Naive thymus-derived CD4-positive, alpha-beta T cell (primary cell): ENCODE measurements at regions not wholly inside any gene's neighbourhood (a gene's known extent, or its start where the extent isn't known, plus 50 kb on each side); places are given as distances from the start of the nearest gene placed in this dataset.

Experiments used
- ATAC-seq: fragments of 150-1000 bp; cut with Tn5 transposase; 2 replicates; pipeline ENCODE4 v1.10.0; 2021; ENCODE audit warnings: mild to moderate bottlenecking, moderate library complexity
- CTCF ChIA-PET: fragments of 350-600 bp; sonication (Branson Sonifier 250); formaldehyde crosslinking; loops from one replicate; lab custom pipeline; 2021; ENCODE audit warnings: antibody characterized with exemption; lab: Charles Lee
- POLR2A ChIA-PET: fragments of 350-600 bp; sonication (Branson Sonifier 250); formaldehyde crosslinking; loops from one replicate; lab custom pipeline; 2021; ENCODE audit warnings: antibody characterized with exemption, inconsistent platforms; lab: Charles Lee
- DNase-seq, 9 donors: peaks; one replicate each; pipeline versions ENCODE4 v3.0.0 to v3.0.0-alpha.2; 2020 to 2022; ENCODE audit warnings: mixed read lengths in 1 of 9
- H3K27ac ChIP-seq: one replicate; pipeline ENCODE4 v1.7.0; 2013; ENCODE audit warnings: mild to moderate bottlenecking, low read depth, low read length, moderate library complexity
- H3K27me3 ChIP-seq, 2 donors: one replicate each; pipeline ENCODE4 v1.7.0; 2013; ENCODE audit warnings: low read length in 2 of 2, mild to moderate bottlenecking in 2 of 2, moderate library complexity in 2 of 2; ENCODE audit not compliant: control insufficient read depth in 2 of 2, insufficient read depth in 2 of 2
- H3K36me3 ChIP-seq, 3 experiments: 1 replicate in 2 of 3; 2 replicates in 1 of 3; pipeline ENCODE4 v1.7.0; 2013; ENCODE audit warnings: low read length in 3 of 3, mild to moderate bottlenecking in 3 of 3, moderate library complexity in 1 of 3; ENCODE audit not compliant: insufficient read depth in 3 of 3, control insufficient read depth in 2 of 3
- H3K4me1 ChIP-seq, 2 donors: one replicate each; pipeline ENCODE4 v1.7.0; 2013; ENCODE audit warnings: low read length in 2 of 2, mild to moderate bottlenecking in 2 of 2, moderate library complexity in 1 of 2; ENCODE audit not compliant: control insufficient read depth in 2 of 2, insufficient read depth in 2 of 2
- H3K4me3 ChIP-seq: 2 replicates; pipeline ENCODE4 v1.7.0; 2013; ENCODE audit warnings: mild to moderate bottlenecking, low read length
- H3K9me3 ChIP-seq, 3 experiments: 1 replicate in 2 of 3; 2 replicates in 1 of 3; pipeline ENCODE4 v1.7.0; 2013; ENCODE audit warnings: low read length in 3 of 3; ENCODE audit not compliant: control insufficient read depth in 2 of 3
- H3K27ac Mint-ChIP-seq, 9 donors: one replicate each; pipeline ENCODE4 v1.8.0; 2020 to 2022; ENCODE audit warnings: mixed read lengths in 9 of 9, mild to moderate bottlenecking in 8 of 9, moderate library complexity in 5 of 9, inconsistent platforms in 2 of 9
- H3K27me3 Mint-ChIP-seq, 5 donors: one replicate each; pipeline ENCODE4 v1.8.0; 2021 to 2022; ENCODE audit warnings: mixed read lengths in 5 of 5, mild to moderate bottlenecking in 1 of 5
- H3K36me3 Mint-ChIP-seq, 5 donors: one replicate each; pipeline ENCODE4 v1.8.0; 2020 to 2022; ENCODE audit warnings: mixed read lengths in 5 of 5, mild to moderate bottlenecking in 3 of 5, inconsistent platforms in 1 of 5
- H3K4me1 Mint-ChIP-seq, 7 donors: one replicate each; pipeline ENCODE4 v1.8.0; 2020 to 2022; ENCODE audit warnings: mixed read lengths in 7 of 7, mild to moderate bottlenecking in 3 of 7, inconsistent platforms in 1 of 7
- H3K4me3 Mint-ChIP-seq, 10 donors: one replicate each; pipeline ENCODE4 v1.8.0; 2020 to 2022; ENCODE audit warnings: mild to moderate bottlenecking in 10 of 10, mixed read lengths in 10 of 10, moderate library complexity in 6 of 10, inconsistent platforms in 2 of 10
- H3K9me3 Mint-ChIP-seq, 11 donors: one replicate each; pipeline ENCODE4 v1.8.0; 2020 to 2022; ENCODE audit warnings: mixed read lengths in 11 of 11, mild to moderate bottlenecking in 4 of 11, inconsistent platforms in 1 of 11, moderate library complexity in 1 of 11
- intact Hi-C, 2 donors: fragments of 100-400 bp; cut with micrococcal nuclease; formaldehyde crosslinking; loops; one replicate each; pipeline ENCODE4 v1.15.1; 2023

- Mint-ChIP-seq H3K9me3 (peaks cover 0 to 9% (median 0%) of the 10 kb centered on the region in 11 donors), H3K4me1 (no peaks in the 10 kb centered on the region), H3K4me3 (no peak overlapping the region), H3K36me3 (no peaks in the 10 kb centered on the region), H3K27me3 (peaks cover 0 to 6% (median 0%) of the 10 kb centered on the region in 5 donors), H3K27ac (no peak overlapping the region)
- Histone ChIP-seq H3K36me3 (no peaks in the 10 kb centered on the region), H3K27me3 (no peaks in the 10 kb centered on the region), H3K27ac (no peak overlapping the region), H3K4me1 (no peaks in the 10 kb centered on the region), H3K9me3 (no peaks in the 10 kb centered on the region), H3K4me3 (no peak overlapping the region)
- ATAC-seq = no peak
- CTCF ChIA-PET = no interaction called here
- no peak for DNase-seq
- intact Hi-C loops = no loop called here
- POLR2A ChIA-PET = no interaction called here
Measured at GRCh38 chr6:18693881-18694280, 306.7 kb downstream of the RNF144B start.

DNA sequence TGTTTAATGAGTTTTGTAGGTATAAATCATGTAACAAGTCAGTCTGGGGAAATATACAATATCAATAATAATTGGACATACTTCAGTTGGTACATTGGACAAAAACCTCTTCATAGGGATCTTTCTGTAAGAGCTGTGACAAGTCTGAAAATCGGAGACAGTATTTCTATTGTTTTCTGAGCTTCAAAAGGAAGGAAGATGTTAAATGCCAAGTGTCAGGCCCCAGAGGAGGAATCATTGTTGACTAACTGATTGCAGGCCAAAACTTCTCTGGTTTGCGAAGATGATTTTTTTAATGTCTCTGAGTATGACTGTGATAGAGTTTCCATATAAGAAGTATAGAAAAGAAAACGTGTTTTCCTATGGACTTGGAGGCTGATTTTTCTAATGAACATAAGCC lies 316.4 kb downstream of the RNF144B start:
- DNase-seq (no peak), ATAC-seq (no peak)
- no peaks in the 10 kb centered on the region for H3K36me3 ChIP-seq
- no peak overlapping the region for H3K27ac ChIP-seq
- no peaks in the 10 kb centered on the region for H3K9me3 ChIP-seq
- H3K4me1 ChIP-seq = no peaks in the 10 kb centered on the region
- POLR2A ChIA-PET = no interaction called here
- Mint-ChIP-seq H3K27me3 (peaks cover 0 to 4% (median 0%) of the 10 kb centered on the region in 5 donors), H3K27ac (no peak overlapping the region), H3K9me3 (peaks cover 0 to 21% (median 4%) of the 10 kb centered on the region in 11 donors), H3K4me3 (no peak overlapping the region), H3K36me3 (no peaks in the 10 kb centered on the region), H3K4me1 (peaks cover 0 to 2% (median 0%) of the 10 kb centered on the region in 7 donors)
- H3K4me3 ChIP-seq = no peak overlapping the region
- no peaks in the 10 kb centered on the region for H3K27me3 ChIP-seq
- intact Hi-C loops = no loop called here
- CTCF ChIA-PET = no interaction called here

GRCh38 chr6:18707714-18708439 lies 320.7 kb downstream of the RNF144B start:
- ChIA-PET POLR2A (no interaction called here), CTCF (no interaction called here)
- Histone ChIP-seq H3K4me1 (no peaks in the 10 kb centered on the region), H3K27ac (no peak overlapping the region), H3K9me3 (no peaks in the 10 kb centered on the region), H3K4me3 (no peak overlapping the region), H3K36me3 (no peaks in the 10 kb centered on the region), H3K27me3 (no peaks in the 10 kb centered on the region)
- H3K36me3 Mint-ChIP-seq = peaks cover 0 to 3% (median 0%) of the 10 kb centered on the region in 5 donors
- ATAC-seq (no peak), DNase-seq (no peak)
- peaks cover 0 to 21% (median 5%) of the 10 kb centered on the region in 11 donors for H3K9me3 Mint-ChIP-seq
- no peak overlapping the region for H3K4me3 Mint-ChIP-seq
- intact Hi-C loops = no loop called here
- no peak overlapping the region for H3K27ac Mint-ChIP-seq
- peaks cover 0 to 2% (median 0%) of the 10 kb centered on the region in 7 donors for H3K4me1 Mint-ChIP-seq
- peaks cover 0 to 4% (median 0%) of the 10 kb centered on the region in 5 donors for H3K27me3 Mint-ChIP-seq

DNA sequence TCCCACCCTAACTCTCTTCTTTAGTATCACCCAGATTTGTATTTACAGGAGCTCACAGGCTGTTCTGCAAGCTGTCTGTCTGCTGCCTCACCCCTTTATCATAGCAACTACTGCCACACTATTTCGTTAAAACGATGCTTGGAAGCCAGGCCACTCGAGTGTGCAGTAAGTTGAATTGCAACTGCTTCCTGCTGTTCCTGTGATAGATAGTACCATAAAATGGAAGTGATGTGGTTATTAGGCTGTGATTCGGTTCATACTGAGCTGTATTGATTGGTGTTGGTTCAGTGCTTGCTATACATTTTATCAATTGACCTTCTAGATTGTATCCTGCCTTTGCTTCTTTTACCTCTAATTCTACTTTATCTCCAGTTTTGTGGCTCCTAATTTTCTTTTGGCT lies 325.4 kb downstream of the RNF144B start:
- Histone ChIP-seq H3K27ac (no peak overlapping the region), H3K4me1 (no peaks in the 10 kb centered on the region), H3K9me3 (no peaks in the 10 kb centered on the region), H3K27me3 (no peaks in the 10 kb centered on the region), H3K36me3 (no peaks in the 10 kb centered on the region), H3K4me3 (no peak overlapping the region)
- intact Hi-C loops = no loop called here
- Mint-ChIP-seq H3K4me1 (peaks cover 0 to 2% (median 0%) of the 10 kb centered on the region in 7 donors), H3K27ac (no peak overlapping the region), H3K4me3 (no peak overlapping the region), H3K9me3 (peaks cover 0 to 14% (median 5%) of the 10 kb centered on the region in 11 donors), H3K27me3 (peaks cover 0 to 4% (median 0%) of the 10 kb centered on the region in 5 donors), H3K36me3 (peaks cover 0 to 3% (median 0%) of the 10 kb centered on the region in 5 donors)
- POLR2A ChIA-PET = no interaction called here
- CTCF ChIA-PET = interaction anchor here (0.6 kb wide), 1 partner anchor 1978 kb away, joined by 4 read pairs; no protein-coding TSS in a partner anchor
- ATAC-seq = no peak
- DNase-seq = no peak

DNA sequence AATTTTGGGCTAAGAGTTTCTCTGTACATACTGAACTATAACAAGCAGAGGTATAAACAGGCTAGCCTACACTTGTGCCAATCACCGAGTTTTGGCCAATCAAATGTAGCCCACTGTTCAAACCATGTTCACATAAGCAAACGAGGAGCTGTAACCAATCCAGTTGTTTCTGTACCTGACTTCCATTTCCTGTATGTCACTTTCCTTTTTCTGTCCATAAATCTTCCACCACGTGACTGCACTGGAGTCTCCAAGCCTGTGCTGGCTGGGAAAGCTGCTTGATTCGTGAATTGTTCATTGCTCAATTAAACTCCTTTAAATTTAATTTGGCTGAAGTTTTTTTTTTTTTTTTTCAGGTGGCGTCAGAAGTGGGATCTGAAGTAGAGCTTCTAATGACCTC lies 332.9 kb downstream of the RNF144B start:
- no peak overlapping the region for H3K4me3 Mint-ChIP-seq
- no peaks in the 10 kb centered on the region for H3K36me3 ChIP-seq
- H3K36me3 Mint-ChIP-seq = peaks cover 0 to 3% (median 0%) of the 10 kb centered on the region in 5 donors
- POLR2A ChIA-PET = no interaction called here
- no peak overlapping the region for H3K4me3 ChIP-seq
- no peak overlapping the region for H3K27ac ChIP-seq
- H3K4me1 Mint-ChIP-seq = no peaks in the 10 kb centered on the region
- H3K4me1 ChIP-seq = no peaks in the 10 kb centered on the region
- peaks cover 0 to 3% (median 0%) of the 10 kb centered on the region in 5 donors for H3K27me3 Mint-ChIP-seq
- H3K27ac Mint-ChIP-seq = no peak overlapping the region
- H3K9me3 Mint-ChIP-seq = peaks cover 0 to 5% (median 0%) of the 10 kb centered on the region in 11 donors
- DNase-seq = no peak
- intact Hi-C loops = no loop called here
- CTCF ChIA-PET = no interaction called here
- no peak for ATAC-seq
- no peaks in the 10 kb centered on the region for H3K9me3 ChIP-seq
- no peaks in the 10 kb centered on the region for H3K27me3 ChIP-seq

GRCh38 chr6:18724056-18724455 lies 336.9 kb downstream of the RNF144B start:
- intact Hi-C loops = no loop called here
- H3K9me3 ChIP-seq = no peaks in the 10 kb centered on the region
- H3K9me3 Mint-ChIP-seq = peaks cover 0 to 10% (median 2%) of the 10 kb centered on the region in 11 donors
- H3K4me3 ChIP-seq = no peak overlapping the region
- H3K27me3 Mint-ChIP-seq = peaks cover 0 to 8% (median 0%) of the 10 kb centered on the region in 5 donors
- H3K27ac Mint-ChIP-seq = no peak overlapping the region
- no peaks in the 10 kb centered on the region for H3K4me1 ChIP-seq
- H3K36me3 Mint-ChIP-seq = no peaks in the 10 kb centered on the region
- no peaks in the 10 kb centered on the region for H3K36me3 ChIP-seq
- ChIA-PET POLR2A (no interaction called here), CTCF (no interaction called here)
- DNase-seq = no peak
- no peaks in the 10 kb centered on the region for H3K27me3 ChIP-seq
- no peaks in the 10 kb centered on the region for H3K4me1 Mint-ChIP-seq
- H3K4me3 Mint-ChIP-seq = no peak overlapping the region
- ATAC-seq = no peak
- no peak overlapping the region for H3K27ac ChIP-seq

- no peaks in the 10 kb centered on the region for H3K9me3 ChIP-seq
- no peak overlapping the region for H3K4me3 ChIP-seq
- H3K27ac Mint-ChIP-seq = no peak overlapping the region
- CTCF ChIA-PET = no interaction called here
- no peak overlapping the region for H3K4me3 Mint-ChIP-seq
- peaks cover 0 to 8% (median 0%) of the 10 kb centered on the region in 5 donors for H3K27me3 Mint-ChIP-seq
- peaks cover 0 to 15% (median 3%) of the 10 kb centered on the region in 11 donors for H3K9me3 Mint-ChIP-seq
- H3K4me1 ChIP-seq = no peaks in the 10 kb centered on the region
- intact Hi-C loops = no loop called here
- no peaks in the 10 kb centered on the region for H3K4me1 Mint-ChIP-seq
- no peaks in the 10 kb centered on the region for H3K27me3 ChIP-seq
- no peak for DNase-seq
- H3K36me3 ChIP-seq = no peaks in the 10 kb centered on the region
- H3K27ac ChIP-seq = no peak overlapping the region
- no peak for ATAC-seq
- no peaks in the 10 kb centered on the region for H3K36me3 Mint-ChIP-seq
- POLR2A ChIA-PET = no interaction called here
Measured at GRCh38 chr6:18725449-18725848, 338.3 kb downstream of the RNF144B start.
